NCI-H2171 (cell line): ENCODE measurements at regions not wholly inside any gene's neighbourhood (a gene's known extent, or its start where the extent isn't known, plus 50 kb on each side); places are given as distances from the start of the nearest gene placed in this dataset.

ENCODE experiments used
- DNase-seq: peaks from one replicate; lab custom pipeline; 2025; lab: John Stamatoyannopoulos, UW

- DNase-seq = no peak
Measured at GRCh38 chr15:67000896-67001295, 64.5 kb upstream of the SMAD3 start.

- DNase-seq = no peak
Measured at GRCh38 chr15:67002368-67002767, 63.0 kb upstream of the SMAD3 start.

GRCh38 chr15:67003586-67003985, 61.8 kb upstream of the SMAD3 start:
- no peak for DNase-seq

GRCh38 chr15:67004142-67004541, 61.3 kb upstream of the SMAD3 start:
- DNase-seq = no peak

- DNase-seq = no peak
Measured at GRCh38 chr15:67005294-67005996, 60.0 kb upstream of the SMAD3 start.

GRCh38 chr15:67006083-67007065, 59.0 kb upstream of the SMAD3 start:
- DNase-seq = no peak

- DNase-seq = no peak
Measured at GRCh38 chr15:67009576-67010569, 55.5 kb upstream of the SMAD3 start.

- no peak for DNase-seq
Measured at GRCh38 chr15:67010898-67011616, 54.3 kb upstream of the SMAD3 start.

- DNase-seq = no peak
Measured at GRCh38 chr15:67011617-67012005, 53.8 kb upstream of the SMAD3 start.

- DNase-seq = peak; percentile 72
Measured at GRCh38 chr15:67013696-67014095, 51.7 kb upstream of the SMAD3 start.
